GM06990 (cell line): ENCODE measurements at regions not wholly inside any gene's neighbourhood (a gene's known extent, or its start where the extent isn't known, plus 50 kb on each side); places are given as distances from the start of the nearest gene placed in this dataset.

Experiments
- DNase-seq: peaks from one replicate; pipeline ENCODE4 v3.0.0-alpha.2; 2011; ENCODE audit not compliant: insufficient read length; ENCODE audit errors: extremely low read depth
- H3K27me3 ChIP-seq: replicated peaks from 2 replicates; pipeline ENCODE4 v1.6.0; 2011; ENCODE audit warnings: low read length; ENCODE audit not compliant: control insufficient read depth, insufficient read depth
- H3K36me3 ChIP-seq: 2 replicates; pipeline ENCODE4 v1.5.1; 2011; ENCODE audit warnings: low read length; ENCODE audit not compliant: control insufficient read depth, insufficient read depth
- H3K4me3 ChIP-seq: replicated peaks from 2 replicates; pipeline ENCODE4 v1.5.1; 2011; ENCODE audit warnings: low read depth, mild to moderate bottlenecking, control low read depth, low read length
- CTCF ChIP-seq: IDR thresholded peaks from 2 replicates; pipeline ENCODE4 v1.5.1; 2011; ENCODE audit warnings: low read length, control low read depth, mild to moderate bottlenecking, inconsistent platforms; ENCODE audit not compliant: insufficient read depth, poor library complexity, severe bottlenecking

- Histone ChIP-seq H3K4me3 (no peak overlapping the region), H3K27me3 (no peaks in the 10 kb centered on the region; the same call in 1 of the 2 replicates), H3K36me3 (no peaks in the 10 kb centered on the region)
- TF ChIP-seq CTCF, result no peak
- DNase-seq, result no peak
These were observed 362.2 kb upstream of the SFSWAP start for GRCh38 chr12:131348646-131349045.

DNA sequence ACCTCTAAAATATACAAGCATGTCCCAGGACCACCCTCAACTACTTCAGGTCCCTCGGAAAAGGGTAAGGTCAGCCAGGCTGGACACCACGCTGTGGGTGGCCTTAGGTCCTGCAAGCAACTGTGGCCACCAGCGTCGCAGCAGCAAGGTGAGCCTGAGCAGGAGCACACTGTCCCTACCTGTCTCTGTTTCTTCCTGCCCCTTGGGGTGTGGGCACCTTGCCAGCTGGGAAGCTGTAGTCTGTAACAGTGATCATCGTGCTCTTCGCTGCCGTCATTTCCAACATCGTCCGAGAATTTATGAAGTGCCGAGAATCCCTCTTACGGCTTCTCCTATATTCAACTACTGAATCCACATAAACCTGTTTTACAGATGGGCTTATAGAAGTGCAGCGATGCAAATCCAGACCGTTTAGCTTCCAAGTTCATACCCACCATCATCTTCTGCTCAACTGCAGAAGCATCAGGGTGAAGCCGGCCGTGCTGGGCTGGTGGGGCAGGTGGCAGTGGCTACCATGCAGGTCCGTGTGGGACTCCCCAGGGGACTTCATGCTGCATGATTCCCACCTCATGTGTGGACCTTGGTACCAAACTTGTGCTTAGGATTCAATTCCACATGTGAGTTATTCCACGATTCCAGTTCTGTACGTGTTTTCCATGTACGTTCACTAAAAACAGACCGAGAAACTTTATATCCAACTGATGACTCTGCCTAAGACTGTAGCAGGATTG lies 361.3 kb upstream of the SFSWAP start:
- Histone ChIP-seq H3K27me3 (no peaks in the 10 kb centered on the region; the same call in 1 of the 2 replicates), H3K36me3 (no peaks in the 10 kb centered on the region), H3K4me3 (no peak overlapping the region)
- DNase-seq, result no peak
- TF ChIP-seq CTCF, result no peak

GRCh38 chr12:131350943-131351318 lies 360.0 kb upstream of the SFSWAP start:
- no peak for TF ChIP-seq CTCF
- H3K4me3 ChIP-seq, result no peak overlapping the region
- H3K27me3 ChIP-seq, result no peaks in the 10 kb centered on the region; the same call in 1 of the 2 replicates
- no peak for DNase-seq
- no peaks in the 10 kb centered on the region for H3K36me3 ChIP-seq

DNA sequence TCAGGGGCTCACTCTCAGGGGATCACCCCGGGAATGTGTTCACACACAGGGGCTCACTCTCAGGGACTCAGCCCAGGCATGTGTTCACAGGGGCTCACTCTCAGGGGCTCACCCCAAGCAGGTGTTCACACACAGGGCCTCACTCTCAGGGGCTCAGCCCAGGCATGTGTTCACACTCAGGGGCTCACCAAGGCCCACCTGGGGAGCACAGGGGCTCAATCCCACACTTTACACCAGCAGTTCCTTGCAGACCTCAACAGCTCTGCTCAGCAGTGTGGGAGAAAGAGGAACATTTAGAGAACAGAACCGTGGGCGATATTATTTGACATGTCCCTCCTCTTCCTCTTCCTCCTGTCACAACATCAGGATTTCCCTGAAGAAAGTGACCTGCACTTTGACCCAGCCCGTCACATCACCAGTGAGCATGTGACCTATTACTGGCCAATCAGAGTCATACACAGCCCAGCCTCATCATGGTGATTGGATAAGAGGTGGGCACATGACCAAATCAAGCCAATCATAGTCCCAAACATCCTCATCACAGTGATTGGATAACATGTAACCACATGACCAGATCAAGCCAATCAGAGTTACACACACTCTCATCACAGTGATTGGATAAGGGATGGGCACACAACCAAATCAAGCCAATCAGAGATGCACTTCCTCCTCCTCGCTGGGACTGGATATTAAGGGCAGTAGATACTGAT lies 359.4 kb upstream of the SFSWAP start:
- no peaks in the 10 kb centered on the region; the same call in 1 of the 2 replicates for H3K27me3 ChIP-seq
- DNase-seq, result no peak
- TF ChIP-seq CTCF, result no peak
- no peak overlapping the region for H3K4me3 ChIP-seq
- no peaks in the 10 kb centered on the region for H3K36me3 ChIP-seq

- Histone ChIP-seq H3K27me3 (no peaks in the 10 kb centered on the region; the same call in 1 of the 2 replicates), H3K4me3 (no peak overlapping the region), H3K36me3 (no peaks in the 10 kb centered on the region)
- TF ChIP-seq CTCF, result no peak
- no peak for DNase-seq
These were observed 358.5 kb upstream of the SFSWAP start for GRCh38 chr12:131352296-131352900.
